OCI-LY7 (cell line): ENCODE measurements at regions not wholly inside any gene's neighbourhood (a gene's known extent, or its start where the extent isn't known, plus 50 kb on each side); places are given as distances from the start of the nearest gene placed in this dataset.

ENCODE experiments used
- EZH2phosphoT487 ChIP-seq: fragments of 200-600 bp; sonication (generic); IDR thresholded peaks from 2 replicates; pipeline ENCODE4 v1.6.1; 2018; ENCODE audit warnings: low read depth, borderline replicate concordance, mild to moderate bottlenecking, mixed run types, antibody characterized with exemption, low read length, moderate library complexity, mixed read lengths
- TF ChIP-seq, protein P1 (sequence below): fragments of 200-600 bp; sonication (generic); conservative IDR thresholded peaks from 2 replicates; pipeline ENCODE4 v1.5.1; 2014; ENCODE audit warnings: mild to moderate bottlenecking, antibody characterized with exemption, low read length, moderate library complexity, mixed read lengths

DNA sequence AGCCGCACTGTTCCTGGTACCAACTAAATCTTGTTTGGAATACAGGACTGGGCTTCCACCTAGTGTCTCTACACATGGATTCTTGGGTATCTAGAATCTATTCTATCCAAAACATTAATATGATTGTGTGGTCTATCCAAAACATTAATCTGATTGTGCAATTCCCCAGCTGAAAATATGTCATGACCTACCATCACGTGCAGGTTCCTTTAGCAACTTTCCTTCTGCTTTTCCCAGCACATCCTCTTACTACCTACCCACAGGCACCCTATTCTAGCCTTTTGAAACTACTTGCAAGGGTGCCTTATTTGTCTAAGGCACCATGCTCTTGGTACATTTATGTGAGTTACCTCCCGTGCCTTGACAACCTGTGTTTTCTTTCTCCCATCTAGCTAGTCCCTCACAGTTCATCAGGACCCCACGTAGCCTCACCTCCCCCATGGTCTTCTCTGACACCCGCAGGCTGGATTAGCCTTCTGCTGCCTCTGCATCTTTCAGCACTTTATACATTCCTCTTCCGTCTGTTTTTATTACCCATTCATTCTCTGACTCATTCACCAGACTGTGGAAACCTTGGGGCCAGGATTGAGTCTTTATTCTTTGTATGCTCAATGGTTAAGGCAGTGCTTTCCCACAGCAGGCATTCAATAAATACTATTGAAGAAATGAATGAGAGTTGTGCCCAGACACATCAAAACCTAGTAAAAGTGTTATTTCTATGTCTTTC, 88.8 kb upstream of the FAM9B start:
- TF ChIP-seq, protein P1, sequence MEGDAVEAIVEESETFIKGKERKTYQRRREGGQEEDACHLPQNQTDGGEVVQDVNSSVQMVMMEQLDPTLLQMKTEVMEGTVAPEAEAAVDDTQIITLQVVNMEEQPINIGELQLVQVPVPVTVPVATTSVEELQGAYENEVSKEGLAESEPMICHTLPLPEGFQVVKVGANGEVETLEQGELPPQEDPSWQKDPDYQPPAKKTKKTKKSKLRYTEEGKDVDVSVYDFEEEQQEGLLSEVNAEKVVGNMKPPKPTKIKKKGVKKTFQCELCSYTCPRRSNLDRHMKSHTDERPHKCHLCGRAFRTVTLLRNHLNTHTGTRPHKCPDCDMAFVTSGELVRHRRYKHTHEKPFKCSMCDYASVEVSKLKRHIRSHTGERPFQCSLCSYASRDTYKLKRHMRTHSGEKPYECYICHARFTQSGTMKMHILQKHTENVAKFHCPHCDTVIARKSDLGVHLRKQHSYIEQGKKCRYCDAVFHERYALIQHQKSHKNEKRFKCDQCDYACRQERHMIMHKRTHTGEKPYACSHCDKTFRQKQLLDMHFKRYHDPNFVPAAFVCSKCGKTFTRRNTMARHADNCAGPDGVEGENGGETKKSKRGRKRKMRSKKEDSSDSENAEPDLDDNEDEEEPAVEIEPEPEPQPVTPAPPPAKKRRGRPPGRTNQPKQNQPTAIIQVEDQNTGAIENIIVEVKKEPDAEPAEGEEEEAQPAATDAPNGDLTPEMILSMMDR = no peak
- TF ChIP-seq EZH2phosphoT487 = no peak
